Heart left ventricle (tissue), 16 donors: ENCODE measurements at regions not wholly inside any gene's neighbourhood (a gene's known extent, or its start where the extent isn't known, plus 50 kb on each side); places are given as distances from the start of the nearest gene placed in this dataset.
A peak's percentile ranks its signal among the peaks of the same experiment; 100 is the strongest.

Source experiments
- ATAC-seq, 4 donors: fragments of 200-7000 bp; cut with Tn5 transposase; one replicate each; pipeline ENCODE4 v1.9.1; 2020 to 2022; ENCODE audit warnings: moderate library complexity in 4 of 4, mild to moderate bottlenecking in 3 of 4, moderate number of reproducible peaks in 1 of 4
- DNase-seq, 5 donors: peaks; one replicate each; pipeline ENCODE4 v3.0.0-alpha.2; 2020
- H3K27ac ChIP-seq, 12 donors: fragments of 200-600 bp; sonication (generic) in 4 of 12; one replicate each; pipeline versions ENCODE4 v1.5.0 to v1.8.0; 2016 to 2022; ENCODE audit warnings: mild to moderate bottlenecking in 2 of 12
- H3K27me3 ChIP-seq, 9 donors: fragments of 200-600 bp; sonication (generic) in 2 of 9; one replicate each; pipeline versions ENCODE4 v1.5.1 to v1.8.0; 2016 to 2022; ENCODE audit warnings: mild to moderate bottlenecking in 3 of 9
- H3K36me3 ChIP-seq, 9 donors: fragments of 200-600 bp; sonication (generic) in 2 of 9; one replicate each; pipeline versions ENCODE4 v1.5.0 to v1.8.0; 2018 to 2022; ENCODE audit warnings: mild to moderate bottlenecking in 2 of 9
- H3K4me1 ChIP-seq, 12 donors: fragments of 200-600 bp; sonication (generic) in 4 of 12; one replicate each; pipeline versions ENCODE4 v1.5.0 to v1.8.0; 2016 to 2022; ENCODE audit warnings: mild to moderate bottlenecking in 3 of 12
- H3K4me3 ChIP-seq, 12 donors: fragments of 200-600 bp; sonication (generic) in 4 of 12; one replicate each; pipeline versions ENCODE4 v1.5.0 to v1.8.0; 2017 to 2022; ENCODE audit warnings: mild to moderate bottlenecking in 9 of 12, moderate library complexity in 4 of 12
- H3K9me3 ChIP-seq, 12 donors: fragments of 200-600 bp; sonication (generic) in 4 of 12; one replicate each; pipeline versions ENCODE4 v1.5.0 to v1.8.0; 2016 to 2022; ENCODE audit warnings: mild to moderate bottlenecking in 1 of 12
- POLR2A ChIP-seq, 2 donors: fragments of 450-650 bp; IDR thresholded peaks; one replicate each; pipeline ENCODE4 v1.6.1; 2017; ENCODE audit warnings: antibody characterized with exemption in 2 of 2, mild to moderate bottlenecking in 2 of 2, moderate library complexity in 2 of 2
- WGBS, 4 donors: extraction: QIAGEN DNeasy Blood & Tissue Kit in 2 of 4; methylation state at CpG; one replicate each; pipeline versions ENCODE4 v1.1.5 to v1.1.7; 2013 to 2018; 5-methylcytosine and 5-hydroxymethylcytosine counted together
- intact Hi-C, 10 donors: fragments of 100-400 bp; cut with DNase I; formaldehyde crosslinking; loops; one replicate each; pipeline versions ENCODE4 v1.11.1 to v1.14.2; 2022
- TF ChIP-seq, protein P1 (sequence below), 12 donors: fragments of 200-600 bp; sonication (generic) in 4 of 12; IDR thresholded peaks; one replicate each; pipeline versions ENCODE4 v1.5.0 to v1.8.0; 2018 to 2022; ENCODE audit warnings: antibody characterized with exemption in 12 of 12, mild to moderate bottlenecking in 5 of 12
- donor health status: ischemic (EF 13 %, LVEDD 7.1; RV severe dilation, severe dysfunction).
- donor health status: healthy with polysubstance abuse.
- donor health status: DM: no; HTN: yes; CAD: no.
- donor health status: DM: no; HTN: no; CAD: no.
- donor health status: ischemic (EF 25% LVEDD 6.9; RV normal size, moderate dysfunction).
- donor health status: ischemic (EF 25% LVEDD 5.7; RV mildly dilated, moderate dysfunction).
- donor health status: healthy.
- donor health status: DM: yes; HTN: yes; CAD: no.
- donor health status: ischemic (EF 35%, LVEDD 5.7; RV mildly dilated, moderate dysfunction).
- donor health status: nonischemic (EF 11% LVEDD 7.7; RV severe dilation, severe dysfunction).
- donor health status: DM: yes; HTN: yes; CAD: no.
- donor health status: PGD.
- donor health status: ischemic (EF 29% LVEDD 5.4; RV normal size, mild dysfunction).
- donor health status: nonischemic (EF 23%, LVEDD 6.1; RV moderate dilation, normal function).

DNA sequence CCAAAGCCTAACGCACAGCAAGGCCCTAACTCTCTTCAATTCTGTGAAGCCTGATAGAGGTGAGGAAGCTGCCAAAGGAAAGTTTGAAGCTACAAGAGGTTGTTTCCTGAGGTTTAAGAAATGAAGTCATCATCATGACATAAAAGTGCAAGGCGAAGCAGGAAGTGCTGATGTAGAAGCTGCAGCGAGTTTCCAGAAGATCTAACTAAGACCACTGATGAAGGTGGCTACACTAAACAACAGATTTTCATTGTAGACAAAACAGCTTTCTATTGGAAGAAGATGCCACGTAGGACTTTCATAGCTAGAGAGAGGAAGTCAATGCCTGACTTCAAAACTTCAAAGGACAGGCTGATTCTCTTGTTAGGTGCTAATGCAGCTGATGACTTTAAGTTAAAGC lies 385.6 kb upstream of the OR4E1 start:
- Histone ChIP-seq H3K9me3 (peaks cover 0 to 21% (median 2%) of the 10 kb centered on the region in 12 donors), H3K4me3 (no peak overlapping the region), H3K4me1 (no peaks in the 10 kb centered on the region), H3K27me3 (no peaks in the 10 kb centered on the region), H3K36me3 (no peaks in the 10 kb centered on the region), H3K27ac (no peak overlapping the region)
- ATAC-seq (no peak), DNase-seq (no peak)
- 78 to 82% (median 80%) methylated on average over 4 of the region's 4 CpGs for WGBS, 4 donors
- intact Hi-C loops, result no loop called here
- TF ChIP-seq, protein P1, sequence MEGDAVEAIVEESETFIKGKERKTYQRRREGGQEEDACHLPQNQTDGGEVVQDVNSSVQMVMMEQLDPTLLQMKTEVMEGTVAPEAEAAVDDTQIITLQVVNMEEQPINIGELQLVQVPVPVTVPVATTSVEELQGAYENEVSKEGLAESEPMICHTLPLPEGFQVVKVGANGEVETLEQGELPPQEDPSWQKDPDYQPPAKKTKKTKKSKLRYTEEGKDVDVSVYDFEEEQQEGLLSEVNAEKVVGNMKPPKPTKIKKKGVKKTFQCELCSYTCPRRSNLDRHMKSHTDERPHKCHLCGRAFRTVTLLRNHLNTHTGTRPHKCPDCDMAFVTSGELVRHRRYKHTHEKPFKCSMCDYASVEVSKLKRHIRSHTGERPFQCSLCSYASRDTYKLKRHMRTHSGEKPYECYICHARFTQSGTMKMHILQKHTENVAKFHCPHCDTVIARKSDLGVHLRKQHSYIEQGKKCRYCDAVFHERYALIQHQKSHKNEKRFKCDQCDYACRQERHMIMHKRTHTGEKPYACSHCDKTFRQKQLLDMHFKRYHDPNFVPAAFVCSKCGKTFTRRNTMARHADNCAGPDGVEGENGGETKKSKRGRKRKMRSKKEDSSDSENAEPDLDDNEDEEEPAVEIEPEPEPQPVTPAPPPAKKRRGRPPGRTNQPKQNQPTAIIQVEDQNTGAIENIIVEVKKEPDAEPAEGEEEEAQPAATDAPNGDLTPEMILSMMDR (IDR thresholded peaks at IDR 0.05), result no peak

DNA sequence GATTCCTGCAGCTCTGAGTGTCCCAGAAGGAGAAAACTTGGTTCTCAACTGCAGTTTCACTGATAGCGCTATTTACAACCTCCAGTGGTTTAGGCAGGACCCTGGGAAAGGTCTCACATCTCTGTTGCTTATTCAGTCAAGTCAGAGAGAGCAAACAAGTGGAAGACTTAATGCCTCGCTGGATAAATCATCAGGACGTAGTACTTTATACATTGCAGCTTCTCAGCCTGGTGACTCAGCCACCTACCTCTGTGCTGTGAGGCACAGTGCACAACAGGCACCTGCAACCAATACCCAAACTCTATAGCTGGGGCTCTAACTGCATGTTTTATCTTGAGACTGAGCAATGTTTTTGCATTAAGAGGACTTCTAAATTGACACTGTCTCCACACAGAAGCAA lies 379.2 kb upstream of the OR4E1 start:
- 59 to 77% (median 70%) methylated on average over 3 of the region's 3 CpGs for WGBS, 4 donors
- DNase-seq (no peak), ATAC-seq (no peak)
- Histone ChIP-seq H3K4me1 (no peaks in the 10 kb centered on the region), H3K27ac (no peak overlapping the region), H3K9me3 (no peaks in the 10 kb centered on the region), H3K36me3 (no peaks in the 10 kb centered on the region), H3K27me3 (no peaks in the 10 kb centered on the region), H3K4me3 (no peak overlapping the region)
- TF ChIP-seq, protein P1 (IDR thresholded peaks at IDR 0.05), result no peak
- TF ChIP-seq POLR2A (IDR thresholded peaks at IDR 0.05), result no peak
- intact Hi-C loops, result no loop called here

DNA sequence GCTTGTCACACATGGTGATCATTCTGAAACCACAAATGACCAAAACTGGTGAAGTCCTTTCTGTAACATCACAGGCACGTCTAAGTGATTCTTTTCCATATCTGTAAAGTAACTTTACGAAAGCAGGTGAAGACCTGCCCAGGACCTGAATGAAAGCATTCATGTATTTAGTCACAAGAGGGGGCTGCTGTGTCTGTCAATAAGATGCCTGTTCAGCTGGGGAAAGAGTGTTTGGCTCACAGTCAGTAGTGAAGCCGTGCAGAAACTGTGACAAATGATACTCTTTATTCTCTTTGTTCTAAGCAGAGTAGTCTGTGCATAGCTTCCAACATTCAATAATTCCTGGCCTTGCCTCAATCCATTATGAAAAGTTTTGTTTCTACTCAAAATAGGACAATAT lies 373.5 kb upstream of the OR4E1 start:
- 12 to 21% (median 18%) methylated on average over 3 of the region's 3 CpGs for WGBS, 4 donors
- Histone ChIP-seq H3K36me3 (no peaks in the 10 kb centered on the region), H3K27ac (no peak overlapping the region), H3K4me1 (no peaks in the 10 kb centered on the region), H3K4me3 (no peak overlapping the region), H3K27me3 (peaks cover 0 to 8% (median 0%) of the 10 kb centered on the region in 9 donors), H3K9me3 (no peaks in the 10 kb centered on the region)
- ATAC-seq (no peak), DNase-seq (no peak)
- intact Hi-C loops, result no loop called here
- TF ChIP-seq, protein P1 (IDR thresholded peaks at IDR 0.05), result peak in 5 of 12 donors; percentile 8 to 26 (median 19)
- no peak for TF ChIP-seq POLR2A (IDR thresholded peaks at IDR 0.05)

DNA sequence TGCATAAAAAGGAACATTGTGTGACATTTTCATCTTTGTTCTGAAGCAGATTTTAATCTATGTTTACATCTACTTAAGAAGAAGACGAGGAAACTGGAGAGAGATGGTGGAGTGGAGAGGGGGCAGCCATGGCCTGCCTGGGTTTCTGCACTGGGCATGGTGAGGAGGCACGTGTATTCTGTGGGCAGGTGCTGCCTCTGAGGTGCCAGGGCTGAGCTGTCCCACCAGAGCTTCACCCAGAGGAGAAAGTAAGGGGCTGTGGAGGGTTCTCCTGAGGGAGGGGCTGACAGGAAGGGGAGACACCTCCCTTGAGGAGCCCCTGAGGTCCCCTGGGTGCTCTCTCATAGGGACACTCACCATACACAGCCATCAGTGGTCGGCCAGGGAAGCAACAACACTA lies 372.4 kb upstream of the OR4E1 start:
- TF ChIP-seq, protein P1 (IDR thresholded peaks at IDR 0.05), result no peak
- no peak for TF ChIP-seq POLR2A (IDR thresholded peaks at IDR 0.05)
- H3K4me1 ChIP-seq, result no peaks in the 10 kb centered on the region
- intact Hi-C loops, result no loop called here
- no peaks in the 10 kb centered on the region for H3K36me3 ChIP-seq
- DNase-seq, result no peak
- 58 to 66% (median 65%) methylated on average over 3 of the region's 3 CpGs for WGBS, 4 donors
- no peak overlapping the region for H3K4me3 ChIP-seq
- no peak for ATAC-seq
- peaks cover 0 to 8% (median 0%) of the 10 kb centered on the region in 9 donors for H3K27me3 ChIP-seq
- no peak overlapping the region for H3K27ac ChIP-seq
- no peaks in the 10 kb centered on the region for H3K9me3 ChIP-seq
